ENCODE measurements at regions not wholly inside any gene's neighbourhood (a gene's known extent, or its start where the extent isn't known, plus 50 kb on each side); places are given as distances from the start of the nearest gene placed in this dataset.

DNA sequence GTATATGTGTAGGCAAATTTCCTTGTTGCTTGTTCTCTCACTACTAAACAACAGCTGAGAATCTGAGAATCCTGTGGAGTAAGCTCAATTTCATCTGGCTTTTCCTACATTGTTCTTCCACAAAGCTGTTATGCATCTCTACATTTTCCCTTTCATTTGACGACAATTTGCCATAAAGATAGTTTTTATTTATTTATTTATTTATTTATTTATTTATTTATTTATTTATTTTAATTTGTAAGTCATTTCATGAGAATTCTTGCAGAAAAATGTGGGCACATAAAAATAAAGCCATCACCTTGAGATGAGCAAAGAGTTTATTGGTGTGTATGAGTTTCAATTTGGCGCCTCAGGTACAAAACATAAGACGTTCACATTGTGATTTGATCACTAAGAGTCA lies 545.9 kb upstream of the SEL1L start:
- no peak overlapping the region for H3K4me3 ChIP-seq
- no peaks in the 10 kb centered on the region for H3K36me3 ChIP-seq
- DNase-seq (no peak), FAIRE-seq (no peak), ATAC-seq (no peak)
- H3K27me3 ChIP-seq, result no peaks in the 10 kb centered on the region
- H3K9me3 ChIP-seq, result no peaks in the 10 kb centered on the region
- TF ChIP-seq, protein P1, sequence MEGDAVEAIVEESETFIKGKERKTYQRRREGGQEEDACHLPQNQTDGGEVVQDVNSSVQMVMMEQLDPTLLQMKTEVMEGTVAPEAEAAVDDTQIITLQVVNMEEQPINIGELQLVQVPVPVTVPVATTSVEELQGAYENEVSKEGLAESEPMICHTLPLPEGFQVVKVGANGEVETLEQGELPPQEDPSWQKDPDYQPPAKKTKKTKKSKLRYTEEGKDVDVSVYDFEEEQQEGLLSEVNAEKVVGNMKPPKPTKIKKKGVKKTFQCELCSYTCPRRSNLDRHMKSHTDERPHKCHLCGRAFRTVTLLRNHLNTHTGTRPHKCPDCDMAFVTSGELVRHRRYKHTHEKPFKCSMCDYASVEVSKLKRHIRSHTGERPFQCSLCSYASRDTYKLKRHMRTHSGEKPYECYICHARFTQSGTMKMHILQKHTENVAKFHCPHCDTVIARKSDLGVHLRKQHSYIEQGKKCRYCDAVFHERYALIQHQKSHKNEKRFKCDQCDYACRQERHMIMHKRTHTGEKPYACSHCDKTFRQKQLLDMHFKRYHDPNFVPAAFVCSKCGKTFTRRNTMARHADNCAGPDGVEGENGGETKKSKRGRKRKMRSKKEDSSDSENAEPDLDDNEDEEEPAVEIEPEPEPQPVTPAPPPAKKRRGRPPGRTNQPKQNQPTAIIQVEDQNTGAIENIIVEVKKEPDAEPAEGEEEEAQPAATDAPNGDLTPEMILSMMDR (IDR thresholded peaks at IDR 0.05), result no peak
- H3K27ac ChIP-seq, result no peak overlapping the region
- intact Hi-C loops (cut with DNase I), result no loop called here
- no peaks in the 10 kb centered on the region for H3K4me1 ChIP-seq
- WGBS, 2 donors, result 74 to 84% methylated on average over 3 of the region's 3 CpGs

DNA sequence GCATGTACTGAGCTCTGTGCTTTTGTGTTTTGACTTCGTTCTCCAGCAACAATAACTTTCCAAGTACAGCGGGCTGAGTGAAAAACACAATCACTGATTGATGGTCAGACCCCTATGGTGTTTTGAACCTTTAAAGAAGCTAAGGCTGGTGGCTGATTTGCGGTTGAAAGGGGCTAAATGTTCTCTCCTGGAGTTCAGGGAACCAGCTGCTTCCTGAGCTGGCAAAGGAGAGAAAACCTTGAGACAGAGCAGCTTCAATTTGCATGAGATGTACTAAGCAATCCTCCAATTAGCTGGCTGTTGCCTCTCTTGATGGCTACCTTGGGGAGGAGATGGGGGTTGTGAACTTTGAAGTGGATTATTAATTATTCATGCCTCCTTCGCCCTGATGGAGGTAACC lies 546.7 kb upstream of the SEL1L start:
- Histone ChIP-seq H3K36me3 (no peaks in the 10 kb centered on the region), H3K27me3 (no peaks in the 10 kb centered on the region), H3K4me1 (no peaks in the 10 kb centered on the region), H3K9me3 (no peaks in the 10 kb centered on the region), H3K4me3 (no peak overlapping the region), H3K27ac (no peak overlapping the region)
- FAIRE-seq, result no peak
- intact Hi-C loops (cut with DNase I), result no loop called here
- WGBS, 2 donors, result 1 to 7% methylated on average over 4 of the region's 4 CpGs
- no peak for DNase-seq
- TF ChIP-seq, protein P1 (IDR thresholded peaks at IDR 0.05), result no peak
- ATAC-seq, result no peak

DNA sequence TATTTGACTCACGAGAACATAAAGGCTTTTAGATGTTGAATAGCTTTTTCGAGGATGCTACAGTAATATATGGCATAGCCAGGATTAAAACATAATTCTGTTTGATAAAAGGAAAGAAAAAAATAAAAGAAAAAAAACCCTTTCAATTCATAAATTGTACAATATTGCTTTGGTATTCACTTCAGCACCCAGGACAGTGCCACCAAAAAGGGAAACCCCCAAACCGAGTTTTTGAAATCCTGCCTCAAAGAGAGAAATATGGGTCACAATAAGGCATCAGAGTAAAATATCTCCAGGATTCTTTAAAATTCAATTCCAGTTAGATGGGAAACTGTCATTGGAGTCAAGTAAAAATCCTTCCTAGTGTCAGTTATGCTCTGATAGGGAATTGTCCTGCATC lies 551.2 kb upstream of the SEL1L start:
- Histone ChIP-seq H3K27ac (no peak overlapping the region), H3K4me1 (no peaks in the 10 kb centered on the region), H3K9me3 (no peaks in the 10 kb centered on the region), H3K27me3 (no peaks in the 10 kb centered on the region), H3K4me3 (no peak overlapping the region), H3K36me3 (no peaks in the 10 kb centered on the region)
- TF ChIP-seq, protein P1 (IDR thresholded peaks at IDR 0.05), result no peak
- no peak for DNase-seq
- WGBS, 2 donors, result 34 to 43% methylated on average over 3 of the region's 3 CpGs
- intact Hi-C loops (cut with DNase I), result no loop called here
- no peak for FAIRE-seq
- ATAC-seq, result no peak

DNA sequence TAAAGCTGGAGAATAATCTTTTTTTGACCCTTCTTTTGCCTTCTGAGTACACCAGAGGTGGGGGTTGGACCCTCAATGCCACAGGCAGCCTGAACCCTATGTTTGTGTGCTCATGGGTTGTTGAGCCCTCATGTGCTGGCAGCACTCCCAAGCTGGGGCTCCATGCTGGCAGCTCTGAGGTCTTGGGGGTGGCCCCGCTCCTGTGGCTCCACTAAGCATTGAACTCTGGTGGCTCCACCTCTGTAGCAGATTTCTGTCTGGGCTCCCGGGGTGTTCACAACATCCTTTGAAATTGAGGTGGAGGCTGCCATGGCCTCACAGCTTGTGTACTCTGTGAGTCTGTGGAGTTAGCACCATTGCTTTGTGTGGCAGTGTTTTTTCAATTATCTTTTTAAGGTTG lies 557.4 kb upstream of the SEL1L start:
- H3K27me3 ChIP-seq, result no peaks in the 10 kb centered on the region
- TF ChIP-seq, protein P1 (IDR thresholded peaks at IDR 0.05), result no peak
- no peak overlapping the region for H3K27ac ChIP-seq
- DNase-seq (peak in 1 of 6 donors; percentile 21), ATAC-seq (no peak), FAIRE-seq (no peak)
- no peaks in the 10 kb centered on the region for H3K36me3 ChIP-seq
- intact Hi-C loops (cut with DNase I), result no loop called here
- H3K4me3 ChIP-seq, result no peak overlapping the region
- H3K4me1 ChIP-seq, result no peaks in the 10 kb centered on the region
- 76 to 85% methylated on average over 2 of the region's 2 CpGs for WGBS, 2 donors
- H3K9me3 ChIP-seq, result no peaks in the 10 kb centered on the region

DNA sequence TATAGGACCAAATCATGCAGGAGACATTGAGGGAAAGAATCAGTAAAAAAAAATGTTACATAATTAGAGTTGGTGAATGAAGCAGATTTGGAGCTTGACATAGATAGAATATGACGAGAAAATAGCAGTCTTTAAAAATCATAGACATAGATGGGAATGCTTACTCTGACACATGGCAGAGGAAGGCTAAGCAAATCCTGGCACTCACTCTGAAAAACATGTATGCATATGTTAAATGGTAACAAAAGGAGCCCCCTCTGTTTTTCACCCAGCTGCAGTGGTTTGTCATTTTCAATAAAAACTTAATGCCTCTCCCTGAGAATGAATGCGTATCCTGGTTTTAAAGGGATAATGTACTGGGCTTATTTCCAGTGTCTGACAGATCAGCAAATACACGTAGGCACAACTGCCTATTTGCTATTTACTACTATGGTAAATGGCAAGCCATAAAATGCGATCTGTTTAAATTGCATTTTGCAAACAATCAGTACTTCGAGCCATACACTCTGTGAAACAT lies 561.2 kb upstream of the SEL1L start:
- ATAC-seq (no peak), FAIRE-seq (no peak), DNase-seq (no peak)
- H3K27me3 ChIP-seq, result no peaks in the 10 kb centered on the region
- TF ChIP-seq, protein P1 (IDR thresholded peaks at IDR 0.05), result no peak
- no peaks in the 10 kb centered on the region for H3K9me3 ChIP-seq
- 61 to 67% methylated on average over 5 of the region's 5 CpGs for WGBS, 2 donors
- intact Hi-C loops (cut with DNase I), result no loop called here
- H3K36me3 ChIP-seq, result no peaks in the 10 kb centered on the region
- no peaks in the 10 kb centered on the region for H3K4me1 ChIP-seq
- no peak overlapping the region for H3K4me3 ChIP-seq
- no peak overlapping the region for H3K27ac ChIP-seq
